Peyer's patch (tissue), 4 donors: ENCODE measurements at regions not wholly inside any gene's neighbourhood (a gene's known extent, or its start where the extent isn't known, plus 50 kb on each side); places are given as distances from the start of the nearest gene placed in this dataset.

Source experiments
- CTCF ChIP-seq, 6 experiments: fragments of 450-650 bp in 4 of 6; fragments of 200-600 bp in 2 of 6; sonication (generic) in 1 of 6; IDR thresholded peaks; one replicate each; pipeline ENCODE4 v1.5.1; 2017 to 2019; ENCODE audit warnings: antibody characterized with exemption in 6 of 6, mild to moderate bottlenecking in 3 of 6, moderate library complexity in 1 of 6
- POLR2A ChIP-seq, 2 donors: fragments of 450-650 bp; IDR thresholded peaks; one replicate each; pipeline ENCODE4 v1.5.1; 2017; ENCODE audit warnings: antibody characterized with exemption in 2 of 2, mild to moderate bottlenecking in 2 of 2, moderate library complexity in 2 of 2

GRCh38 chr2:8546612-8547283 lies 135.1 kb upstream of the ID2 start:
- TF ChIP-seq CTCF (IDR thresholded peaks at IDR 0.05) (no peak), POLR2A (IDR thresholded peaks at IDR 0.05) (no peak)
